ENCODE measurements at regions not wholly inside any gene's neighbourhood (a gene's known extent, or its start where the extent isn't known, plus 50 kb on each side); places are given as distances from the start of the nearest gene placed in this dataset.
"Not testable (repeated sequence)": the region's sequence is repeated elsewhere in the genome, so short reads cannot be mapped to it uniquely, and the experiment has no call there.

DNA sequence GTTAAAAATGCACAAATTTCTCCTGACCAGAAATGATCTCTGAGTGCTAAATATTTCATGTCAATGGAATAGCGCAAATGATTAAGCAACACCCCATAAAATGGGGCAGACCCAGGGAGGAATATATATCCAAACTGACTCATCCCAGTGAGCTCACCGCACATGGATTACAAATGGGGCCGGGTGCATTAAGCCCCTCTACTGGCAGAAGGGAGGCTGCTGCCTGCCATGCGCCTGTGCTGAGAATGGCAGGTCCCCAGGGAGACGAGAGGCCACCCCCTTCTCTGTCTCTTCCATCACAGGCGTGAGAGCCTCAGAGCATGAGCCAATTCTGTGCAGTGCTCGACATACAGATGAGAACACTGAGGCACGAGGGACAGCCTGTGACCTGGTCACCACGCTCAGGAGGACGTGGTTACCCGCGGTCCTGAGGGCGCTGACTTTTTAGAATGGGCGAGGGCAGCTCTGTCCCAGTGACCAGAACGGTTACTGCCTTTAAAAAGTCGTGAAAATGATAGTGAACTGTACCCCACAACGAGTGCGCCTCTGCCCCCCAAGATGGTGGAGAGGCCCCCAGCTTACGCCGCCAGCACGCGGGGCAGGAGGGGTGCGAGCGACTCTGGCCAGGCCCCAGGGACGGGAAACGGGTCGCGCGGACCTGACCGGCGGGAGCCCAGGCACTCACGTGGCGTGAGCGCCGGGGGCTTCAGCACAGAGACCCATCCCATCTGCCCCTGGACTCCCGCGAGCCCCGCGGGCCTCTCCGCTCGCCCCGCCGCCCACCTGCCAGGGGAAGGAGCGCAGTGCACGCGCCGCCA, 130.2 kb upstream of the ALDH3B2 start:
- DNase-seq = not testable (repeated sequence)

DNA sequence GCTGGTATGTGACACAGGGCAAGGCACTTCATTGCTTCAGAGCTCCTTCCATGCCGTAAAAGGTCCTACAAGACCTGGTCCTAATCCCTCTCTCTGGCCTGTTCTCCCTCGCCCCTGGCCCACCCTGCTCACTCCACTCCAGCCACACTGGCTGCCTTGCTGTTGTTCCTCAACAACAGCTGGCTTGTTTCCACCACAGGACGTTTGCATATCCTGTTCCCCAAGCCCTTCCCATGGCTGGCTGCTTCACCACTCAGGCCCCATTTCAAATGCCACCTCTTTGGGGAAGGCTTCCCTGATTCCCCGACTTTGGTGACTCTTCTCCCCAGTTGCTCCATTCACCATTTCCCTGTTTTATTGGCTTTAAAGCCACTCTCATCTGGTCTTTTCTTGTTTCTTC, 129.1 kb upstream of the ALDH3B2 start:
- not testable (repeated sequence) for DNase-seq

DNA sequence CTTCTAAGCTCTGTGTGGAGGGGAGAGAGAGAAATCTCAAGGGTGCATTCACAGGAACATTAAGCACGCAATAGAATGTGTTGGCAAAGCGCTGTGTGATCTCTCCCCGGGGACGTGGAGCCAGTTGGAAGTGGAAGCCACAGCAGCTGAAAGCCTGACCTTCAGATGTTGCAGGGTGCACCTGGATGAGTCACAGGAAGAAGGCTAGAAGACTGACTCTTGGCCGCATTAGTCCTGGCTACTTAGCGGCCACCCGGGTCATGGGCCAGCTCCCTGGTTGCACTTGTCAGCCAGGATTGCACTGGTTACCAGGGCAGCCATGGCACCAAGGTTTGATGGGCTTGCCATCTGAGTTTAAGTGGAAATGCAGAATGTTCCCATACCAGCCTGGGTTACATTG, 128.6 kb upstream of the ALDH3B2 start:
- DNase-seq = not testable (repeated sequence)

DNA sequence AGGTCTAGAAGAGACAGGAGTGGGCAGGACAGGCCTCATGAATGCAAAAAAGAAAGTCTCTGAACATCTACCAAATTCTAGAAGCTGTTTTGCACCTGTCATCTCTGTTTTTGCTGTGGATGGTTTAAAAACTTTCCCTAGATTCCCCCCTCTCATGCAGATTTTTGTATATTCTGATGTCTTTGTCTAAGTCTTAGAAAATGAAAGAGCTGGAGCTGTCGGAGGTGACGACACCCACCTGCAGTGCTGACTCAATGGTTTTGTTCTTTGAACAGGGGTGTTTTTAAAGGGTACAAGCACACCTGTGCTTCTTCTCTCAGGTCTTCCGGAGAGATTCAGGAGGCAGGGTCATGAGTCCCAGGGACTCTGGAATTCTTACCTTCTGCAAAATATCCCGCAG, 128.2 kb upstream of the ALDH3B2 start:
- not testable (repeated sequence) for DNase-seq

DNA sequence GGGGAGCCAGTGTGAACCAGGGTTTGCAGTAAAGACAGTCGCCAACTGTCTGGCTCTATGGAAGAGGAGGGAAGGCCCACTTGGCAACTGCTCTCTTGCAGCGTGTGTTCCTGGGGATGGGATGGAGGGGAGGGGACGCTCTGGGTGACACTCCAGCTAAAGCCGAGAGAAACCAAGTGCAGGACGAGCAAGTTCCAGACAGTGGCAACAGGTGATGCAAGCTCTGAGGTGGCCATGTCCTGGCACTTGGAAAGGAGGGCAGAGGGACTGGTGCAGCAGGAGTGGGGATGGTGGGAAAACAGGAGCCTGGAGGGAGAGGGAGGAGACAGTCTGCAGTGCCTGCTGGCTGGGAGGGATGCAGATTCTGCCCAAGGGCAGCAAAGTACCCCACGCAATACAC, 127.0 kb upstream of the ALDH3B2 start:
- DNase-seq = not testable (repeated sequence)

DNA sequence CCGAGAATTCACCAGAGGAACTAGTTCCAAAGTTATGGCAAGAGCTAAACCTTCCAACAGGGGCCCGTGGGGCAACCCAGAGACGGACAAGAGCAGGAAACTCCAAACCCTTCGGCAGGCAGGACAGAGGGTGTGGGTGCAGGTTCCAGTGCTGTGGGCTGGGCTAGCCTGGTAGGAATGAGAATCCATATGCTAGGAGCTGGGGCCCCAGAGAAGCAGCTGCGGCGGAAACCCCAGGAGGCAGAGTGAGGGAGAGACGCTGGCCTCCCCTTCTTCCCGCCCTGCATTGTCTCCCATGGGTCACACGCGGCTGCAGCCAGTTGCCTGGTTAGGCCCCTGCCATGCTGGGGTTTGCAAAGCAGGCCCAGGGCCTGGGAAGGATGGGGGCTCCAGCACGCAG, 126.2 kb upstream of the ALDH3B2 start:
- not testable (repeated sequence) for DNase-seq

DNA sequence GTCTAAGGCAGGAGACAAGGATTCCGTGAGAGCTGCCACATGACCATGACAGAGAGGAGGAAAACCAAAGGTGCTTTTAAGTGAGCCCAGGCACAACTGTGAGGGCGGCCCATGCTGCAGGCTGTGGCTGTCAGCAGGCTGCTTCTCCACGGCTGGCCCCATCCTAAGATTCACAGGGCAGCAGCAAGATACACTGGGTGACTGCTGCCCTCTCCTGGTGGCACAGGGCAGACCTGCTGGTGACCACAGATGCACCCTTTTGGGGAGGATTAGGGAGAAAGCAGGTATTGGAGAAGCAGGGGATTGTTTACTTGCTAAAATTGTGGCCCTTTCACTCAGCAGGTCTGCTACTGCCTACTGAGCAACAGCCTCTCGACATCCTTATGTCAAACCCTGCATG, 125.4 kb upstream of the ALDH3B2 start:
- DNase-seq = not testable (repeated sequence)

DNA sequence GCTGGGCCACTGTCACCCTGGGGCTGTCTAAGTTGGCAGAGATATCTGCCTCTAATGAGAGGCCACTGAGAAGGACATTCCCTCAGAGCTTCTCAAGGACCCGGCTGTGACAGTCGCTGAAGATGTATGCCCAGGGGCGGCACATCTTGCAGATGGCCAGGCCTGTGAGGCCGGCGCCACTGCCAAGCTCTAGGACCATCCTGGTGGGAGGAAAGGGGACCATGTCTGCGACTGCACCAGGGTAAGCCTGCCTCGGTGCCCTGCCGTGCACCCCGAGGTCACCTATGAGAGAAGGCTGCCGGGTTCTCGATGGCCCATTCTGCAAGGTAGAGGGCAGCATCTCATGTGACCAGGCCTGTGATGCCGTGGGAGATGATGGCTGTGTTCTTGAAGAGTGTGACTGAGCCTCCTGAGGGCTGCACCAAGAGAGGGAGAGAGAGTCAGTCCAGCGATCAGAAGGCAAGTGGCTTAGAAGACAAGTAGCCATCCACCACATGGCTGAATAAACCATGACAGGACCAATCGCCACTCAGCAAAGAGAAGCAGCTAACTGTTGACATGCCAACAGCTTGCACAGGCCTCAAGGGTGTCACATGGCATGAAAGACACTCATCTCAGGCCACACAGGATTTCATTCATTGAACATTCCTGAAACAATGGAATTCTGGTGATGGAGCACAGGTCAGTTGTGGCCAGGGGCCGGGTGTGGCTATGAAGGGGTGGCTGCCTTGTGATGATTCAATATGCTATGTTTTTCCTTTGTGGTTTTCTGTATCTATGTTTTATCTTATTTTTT, 123.5 kb upstream of the ALDH3B2 start:
- DNase-seq = not testable (repeated sequence)

DNA sequence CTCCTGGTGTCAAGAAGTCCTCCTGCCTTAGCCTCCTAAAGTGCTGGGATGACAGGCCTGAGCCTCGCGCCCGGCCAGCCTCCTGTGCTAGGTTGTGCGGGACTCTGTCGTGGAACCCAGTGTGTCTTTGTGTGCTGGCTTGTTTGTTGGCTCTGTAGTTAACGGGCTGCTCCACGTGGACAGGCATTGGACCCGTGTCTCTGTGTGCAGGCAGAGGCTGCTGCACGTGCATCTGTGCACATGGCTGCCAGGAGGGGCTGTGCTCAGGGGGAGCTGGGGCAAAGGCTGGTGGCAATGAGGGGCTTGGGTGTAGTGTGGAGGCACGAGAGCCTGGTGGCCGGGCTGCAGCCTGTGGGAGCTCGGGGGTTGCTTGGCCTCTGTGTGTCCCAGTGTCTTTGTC, 121.3 kb upstream of the ALDH3B2 start:
- no peak for DNase-seq

DNA sequence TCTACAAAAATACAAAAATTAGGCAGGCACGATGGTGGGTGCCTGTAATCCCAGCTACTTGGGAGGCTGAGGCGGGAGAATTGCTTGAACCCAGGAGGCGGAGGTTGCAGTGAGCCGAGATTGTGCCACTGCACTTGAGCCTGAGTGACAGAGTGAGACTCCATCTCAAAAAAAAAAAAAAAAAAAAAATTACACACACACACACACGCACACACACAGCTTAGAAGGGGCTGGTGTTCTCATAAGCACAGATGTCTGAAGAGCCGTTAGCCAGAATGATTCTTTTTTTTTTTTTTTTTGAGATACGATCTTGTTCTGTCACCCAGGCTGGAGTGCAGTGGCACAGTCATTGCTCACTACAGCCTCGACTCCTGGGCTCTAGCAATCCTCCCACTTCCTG, 119.3 kb upstream of the ALDH3B2 start:
- not testable (repeated sequence) for DNase-seq

DNA sequence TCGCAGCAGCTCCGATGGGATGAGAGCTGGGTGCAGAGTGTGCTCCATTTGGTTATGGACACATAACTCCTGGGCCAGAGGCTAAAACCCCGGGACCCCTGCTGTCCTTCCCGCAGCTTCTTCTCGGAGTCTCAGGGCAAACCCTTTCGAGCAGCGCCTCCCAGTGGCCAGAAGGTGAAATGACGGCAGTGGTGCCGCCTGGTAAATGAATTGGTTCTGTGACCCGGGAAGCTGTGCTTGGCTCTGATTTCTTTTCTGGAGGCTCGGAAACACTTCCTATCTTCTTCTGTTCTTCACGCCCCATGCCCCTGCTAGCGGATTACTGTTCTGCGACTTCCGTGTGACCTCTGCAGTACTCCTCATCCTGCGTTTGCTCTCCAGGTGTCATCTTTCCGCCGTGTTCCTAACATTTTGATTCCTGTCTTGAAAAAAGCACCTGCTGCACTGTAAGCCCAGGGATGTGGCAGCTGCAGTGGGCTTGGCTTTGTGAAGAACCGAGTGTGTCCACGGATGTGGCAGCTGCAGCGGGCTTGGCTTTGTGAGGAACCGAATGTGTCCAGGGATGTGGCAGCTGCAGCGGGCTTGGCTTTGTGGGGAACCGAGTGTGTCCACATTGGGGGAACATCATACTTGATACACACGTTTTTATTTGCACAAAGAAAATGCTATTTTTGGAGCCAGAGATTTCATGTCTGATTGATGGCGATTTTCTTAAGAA, 118.0 kb upstream of the ALDH3B2 start:
- DNase-seq = peak; percentile 50

DNA sequence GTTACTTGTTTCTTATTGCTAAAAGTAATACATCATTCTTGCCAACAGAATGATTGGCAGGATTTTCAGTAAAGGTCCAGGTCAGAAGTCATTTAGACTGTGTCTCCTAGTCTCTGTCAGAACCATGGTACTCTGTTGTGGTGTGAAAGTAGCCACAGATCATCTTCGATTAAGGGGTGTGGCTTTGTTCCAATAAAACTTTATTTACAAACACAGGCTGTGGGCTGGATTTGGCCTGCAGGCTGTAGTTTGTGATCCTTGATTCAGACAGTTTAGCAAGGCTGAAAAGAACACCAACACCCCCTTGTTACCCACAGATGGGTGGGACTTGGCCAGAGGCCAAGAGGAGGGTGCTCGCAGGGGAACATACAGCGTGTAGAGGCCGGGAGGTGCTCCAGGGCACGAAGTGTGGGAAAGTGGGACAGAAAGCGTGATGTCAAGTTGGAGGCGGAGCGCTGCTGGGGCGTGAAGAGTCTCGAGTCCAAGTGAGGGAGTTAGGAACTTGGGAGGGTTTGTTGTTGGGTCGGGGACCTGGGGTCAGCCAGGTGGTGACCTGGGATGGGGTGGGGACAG, 117.3 kb upstream of the ALDH3B2 start:
- peak; percentile 15 for DNase-seq

DNA sequence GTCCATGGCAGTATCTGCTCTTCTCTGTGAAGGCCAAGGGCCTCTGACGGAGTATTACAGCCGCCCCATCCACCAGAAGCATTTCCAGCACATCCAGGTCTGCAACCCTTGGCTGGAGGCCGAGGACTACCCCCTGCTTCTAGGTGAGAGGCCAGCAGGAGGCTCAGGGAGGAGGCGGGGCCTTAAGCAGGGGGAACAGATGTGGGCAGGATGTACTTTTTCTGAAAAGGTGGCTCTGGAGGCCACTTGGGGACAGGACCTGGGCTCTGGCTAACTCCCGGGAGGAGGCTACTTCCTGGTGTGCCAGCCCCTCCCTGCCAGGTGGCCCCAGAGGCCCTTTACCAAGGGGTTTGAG, 113.9 kb upstream of the ALDH3B2 start:
- peak; percentile 42 for DNase-seq

DNA sequence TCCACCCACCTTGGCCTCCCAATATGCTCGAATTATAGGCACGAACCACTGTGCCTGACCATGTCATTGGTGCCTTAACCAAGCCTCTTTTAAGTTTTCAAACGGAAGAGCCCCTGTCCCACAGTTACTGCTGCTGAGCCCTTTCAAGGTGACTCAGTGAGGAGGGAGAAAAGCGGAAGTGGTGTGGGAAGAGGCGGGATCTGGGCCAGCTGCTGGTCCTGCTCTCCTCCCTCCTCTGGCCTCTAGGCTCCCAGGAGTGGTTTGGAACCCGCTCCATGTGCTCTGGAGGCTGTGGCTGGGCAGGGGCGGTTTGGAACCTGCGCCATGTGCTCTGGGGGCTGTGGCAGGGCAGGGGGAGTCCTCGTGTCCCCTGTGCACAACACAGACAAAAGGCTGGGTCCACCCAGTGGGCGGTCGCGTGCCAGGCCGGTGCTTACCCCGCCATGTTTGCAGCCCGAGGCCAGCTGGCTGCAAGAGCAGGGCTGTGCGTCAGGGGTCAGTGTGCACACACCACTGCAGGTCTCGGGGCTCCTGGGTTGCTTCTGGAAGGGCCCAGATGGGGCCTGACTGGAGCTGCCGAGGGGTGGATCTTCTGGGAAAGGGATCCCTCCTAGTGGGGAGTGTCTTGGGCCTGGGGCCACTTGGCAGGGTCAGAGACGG, 113.4 kb upstream of the ALDH3B2 start:
- DNase-seq = not testable (repeated sequence)

DNA sequence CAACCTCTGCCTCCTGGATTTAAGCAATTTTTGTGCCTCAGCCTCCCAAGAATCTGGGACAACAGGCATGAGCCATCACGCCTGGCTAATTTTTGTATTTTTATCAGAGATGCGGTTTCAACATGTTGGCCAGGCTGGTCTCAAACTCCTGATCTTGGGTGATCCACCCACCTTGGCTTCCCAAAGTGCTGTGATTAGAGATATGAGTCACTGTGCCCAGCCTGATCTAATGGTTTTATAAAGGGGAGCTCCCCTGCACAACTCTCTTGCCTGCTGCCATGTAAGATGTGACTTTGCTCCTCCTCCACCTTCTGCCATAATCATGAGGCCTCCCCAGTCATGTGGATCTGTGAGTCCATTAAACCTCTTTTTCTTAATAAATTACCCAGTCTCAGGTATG, 107.5 kb upstream of the ALDH3B2 start:
- not testable (repeated sequence) for DNase-seq

DNA sequence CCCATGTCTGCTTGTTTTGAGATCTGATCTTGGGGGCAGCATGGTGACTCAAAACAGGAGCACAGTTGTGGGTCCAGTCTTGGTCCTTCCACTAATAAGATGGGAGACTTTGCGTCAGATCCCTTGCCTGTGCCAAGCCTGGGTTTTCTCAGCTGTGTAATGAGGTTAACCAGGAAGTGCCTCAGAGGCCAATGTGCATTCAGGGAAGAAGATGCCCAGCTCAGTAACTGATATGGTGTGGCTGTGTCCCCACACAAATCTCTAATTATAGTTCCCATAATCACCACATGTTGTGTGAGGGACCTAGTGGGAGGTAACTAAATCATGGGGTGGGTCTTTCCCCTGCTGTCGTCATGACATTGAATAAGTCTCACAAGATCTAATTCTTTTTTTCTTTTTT, 107.1 kb upstream of the ALDH3B2 start:
- DNase-seq = not testable (repeated sequence)

DNA sequence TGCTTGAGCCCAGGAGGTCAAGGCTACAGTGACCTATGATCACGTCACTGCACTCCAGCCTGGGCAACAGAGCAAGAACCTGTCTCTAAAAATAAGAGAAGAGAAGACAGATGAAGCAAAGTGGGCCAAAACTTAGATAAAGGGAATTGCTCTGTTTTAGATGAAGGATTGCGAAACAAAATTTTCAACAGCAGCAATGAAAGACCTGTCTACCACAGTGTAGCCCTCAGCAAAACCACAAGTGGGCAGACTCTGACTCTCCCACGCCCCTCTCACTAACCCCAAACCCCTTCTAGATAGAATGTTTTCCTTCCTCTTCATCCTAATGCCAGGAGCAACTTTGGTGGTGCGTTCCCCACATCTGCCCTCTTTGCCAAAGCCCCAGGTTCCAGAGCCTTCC, 105.6 kb upstream of the ALDH3B2 start:
- no peak for DNase-seq

DNA sequence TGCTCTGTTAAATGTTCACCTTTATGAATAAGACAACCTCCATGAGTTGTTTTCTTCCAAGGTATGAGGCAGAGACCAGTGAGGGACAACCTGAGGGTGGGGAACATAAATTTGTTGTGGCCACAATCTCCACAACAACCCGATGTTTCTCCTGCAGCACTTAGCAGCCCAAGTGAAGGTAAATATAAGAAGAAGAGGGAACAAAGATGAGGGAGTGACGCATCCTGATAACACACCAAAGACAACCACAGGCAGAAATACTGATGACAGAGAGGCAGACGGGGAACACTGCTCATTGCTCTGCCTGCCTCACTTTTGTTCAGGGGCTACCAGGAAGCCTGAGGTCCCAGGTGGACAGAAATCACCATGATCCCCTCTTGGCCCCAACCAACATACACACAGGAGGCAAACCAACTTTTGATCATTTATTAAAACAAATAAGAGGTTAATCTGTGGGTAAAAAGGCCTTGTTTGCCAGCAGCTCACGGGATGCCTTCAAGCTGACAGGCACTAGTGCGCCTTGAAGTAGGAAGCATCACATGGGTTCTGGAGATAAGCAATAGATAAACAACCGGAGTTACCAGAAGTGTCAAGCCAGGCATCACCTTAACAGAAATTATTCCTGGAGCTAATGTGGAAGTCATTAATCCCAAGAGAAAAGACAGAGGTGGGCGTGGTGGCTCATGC, 104.9 kb upstream of the ALDH3B2 start:
- not testable (repeated sequence) for DNase-seq

DNA sequence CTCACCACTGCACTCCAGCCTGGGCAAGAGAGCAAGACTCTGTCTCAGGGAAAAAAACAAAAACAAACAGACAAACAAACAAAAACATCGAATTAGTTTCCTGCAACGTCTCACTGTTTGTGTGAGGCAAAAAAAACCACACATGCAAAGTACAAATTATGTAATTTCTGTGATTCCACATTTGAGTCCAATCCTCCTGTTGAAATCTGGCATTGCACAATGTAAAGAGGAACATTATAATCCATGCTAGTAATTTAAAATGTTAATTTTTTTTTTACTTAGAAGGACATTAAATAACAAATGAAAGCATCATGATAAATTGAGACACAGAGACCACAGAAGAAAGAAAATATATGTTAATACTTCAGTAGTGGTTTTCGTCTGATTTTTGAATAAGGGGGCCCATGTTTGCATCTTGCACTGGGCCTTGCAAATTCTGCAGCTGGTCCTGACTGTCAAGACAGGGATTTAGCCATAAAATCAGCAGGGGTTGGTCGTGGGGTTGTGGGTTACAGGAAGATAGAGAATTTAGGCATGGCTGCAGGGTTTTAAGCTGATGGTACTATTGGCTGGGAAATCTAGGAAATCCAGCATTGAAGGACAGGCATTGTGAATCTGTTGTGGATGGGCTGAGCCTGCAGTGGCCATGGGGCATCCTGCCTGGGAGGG, 102.6 kb upstream of the ALDH3B2 start:
- DNase-seq = no peak

DNA sequence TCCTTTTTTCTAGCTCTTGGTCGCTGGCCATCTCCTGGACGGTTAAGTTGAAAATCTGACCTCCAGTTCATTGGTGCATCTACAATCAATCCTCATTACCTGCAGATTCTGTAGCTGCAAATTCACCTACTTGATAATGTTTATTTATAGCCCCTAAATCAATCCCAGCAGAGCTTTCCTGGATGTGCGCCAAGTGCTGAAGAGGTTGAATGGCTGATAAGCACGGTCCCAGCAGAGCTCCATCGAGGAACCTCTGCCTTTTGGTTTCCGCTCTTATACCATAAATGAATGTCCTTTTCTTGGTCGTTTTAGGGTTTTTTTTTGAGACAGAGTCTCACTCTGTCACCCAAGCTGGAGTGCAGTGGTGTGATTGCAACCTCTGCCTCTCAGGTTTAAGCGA, 99.8 kb upstream of the ALDH3B2 start:
- peak; percentile 87 for DNase-seq

DNA sequence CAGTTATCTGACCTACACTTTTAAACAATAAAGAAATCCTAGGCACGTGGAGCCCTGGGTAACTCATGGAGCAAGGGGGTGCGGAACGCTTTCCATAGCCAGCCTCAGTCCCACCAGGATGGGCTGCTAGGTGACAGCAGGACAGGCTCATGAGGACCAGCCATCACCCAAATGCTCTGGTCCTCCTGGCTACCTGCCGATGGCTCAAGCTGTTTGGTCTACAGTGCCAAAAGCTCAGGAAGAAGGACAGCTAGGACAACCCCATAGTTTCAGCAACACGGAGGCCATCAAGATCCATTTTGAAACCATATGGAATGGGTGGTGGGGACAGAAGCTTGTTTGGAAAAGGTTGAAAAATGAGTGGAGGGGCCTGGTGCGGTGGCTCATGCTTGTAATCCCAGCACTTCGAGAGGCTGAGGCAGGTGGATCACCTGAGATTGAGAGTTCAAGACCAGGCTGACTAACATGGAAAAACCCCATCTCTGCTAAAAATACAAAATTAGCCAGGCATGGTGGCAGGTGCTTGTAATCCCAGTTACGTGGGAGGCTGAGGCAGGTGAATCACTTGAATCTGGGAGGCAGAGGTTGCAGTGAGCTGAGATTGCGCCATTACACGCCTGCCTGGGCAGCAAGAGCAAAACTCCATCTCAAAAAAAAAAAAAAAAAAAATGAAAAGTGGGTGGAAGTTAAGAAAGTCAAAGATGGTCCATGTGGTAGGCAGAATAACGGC, 93.7 kb upstream of the ALDH3B2 start:
- DNase-seq = not testable (repeated sequence)
